ENCODE measurements at regions not wholly inside any gene's neighbourhood (a gene's known extent, or its start where the extent isn't known, plus 50 kb on each side); places are given as distances from the start of the nearest gene placed in this dataset.
"Not testable (repeated sequence)": the region's sequence is repeated elsewhere in the genome, so short reads cannot be mapped to it uniquely, and the experiment has no call there.

- DNase-seq: no peak
Observed at GRCh38 chr2:88865801-88866371, 174.4 kb downstream of the RPIA start.

GRCh38 chr2:88866756-88867155 is 175.3 kb downstream of the RPIA start:
- no peak for DNase-seq

- no peak for DNase-seq
Observed at GRCh38 chr2:88868861-88869260, 177.4 kb downstream of the RPIA start.

- DNase-seq: no peak
Observed at GRCh38 chr2:88870267-88870839, 178.9 kb downstream of the RPIA start.

GRCh38 chr2:88871336-88871735 is 179.9 kb downstream of the RPIA start:
- DNase-seq: no peak

- no peak for DNase-seq
Observed at GRCh38 chr2:88873620-88874019, 182.1 kb downstream of the RPIA start.

GRCh38 chr2:88874063-88874657 is 182.7 kb downstream of the RPIA start:
- peak; percentile 49 for DNase-seq

- DNase-seq: no peak
Observed at GRCh38 chr2:88875736-88876135, 184.3 kb downstream of the RPIA start.

GRCh38 chr2:88880441-88880953 is 189.0 kb downstream of the RPIA start:
- peak; percentile 70 for DNase-seq

- DNase-seq: no peak
Observed at GRCh38 chr2:88885275-88885674, 193.8 kb downstream of the RPIA start.

GRCh38 chr2:88885679-88886416 is 194.4 kb downstream of the RPIA start:
- no peak for DNase-seq

GRCh38 chr2:88887466-88887865 is 196.0 kb downstream of the RPIA start:
- DNase-seq: not testable (repeated sequence)

- DNase-seq: no peak
Observed at GRCh38 chr2:88892207-88892606, 200.7 kb downstream of the RPIA start.

- no peak for DNase-seq
Observed at GRCh38 chr2:88892788-88893187, 201.3 kb downstream of the RPIA start.

GRCh38 chr2:88896971-88897370 is 205.5 kb downstream of the RPIA start:
- no peak for DNase-seq

- no peak for DNase-seq
Observed at GRCh38 chr2:88897715-88898114, 206.2 kb downstream of the RPIA start.

GRCh38 chr2:88903749-88904353 is 212.4 kb downstream of the RPIA start:
- DNase-seq: peak; percentile 32

GRCh38 chr2:88913280-88913679 is 221.8 kb downstream of the RPIA start:
- DNase-seq: no peak

- no peak for DNase-seq
Observed at GRCh38 chr2:88919087-88919738, 227.7 kb downstream of the RPIA start.

GRCh38 chr2:88920399-88920798 is 228.9 kb downstream of the RPIA start:
- not testable (repeated sequence) for DNase-seq

- no peak for DNase-seq
Observed at GRCh38 chr2:88924533-88924932, 233.1 kb downstream of the RPIA start.

- DNase-seq: no peak
Observed at GRCh38 chr2:88925770-88926462, 234.4 kb downstream of the RPIA start.

Measured in COR-L47 (cell line).